ENCODE measurements at regions not wholly inside any gene's neighbourhood (a gene's known extent, or its start where the extent isn't known, plus 50 kb on each side); places are given as distances from the start of the nearest gene placed in this dataset.

- TF ChIP-seq CTCF (IDR thresholded peaks at IDR 0.05; ENCODE audit: low read depth, low read length, missing control alignments): no peak
- H3K4me3 ChIP-seq (ENCODE audit: low read depth, low read length): no peak overlapping the region
- DNase-seq (ENCODE audit: low read depth): no peak
- in situ Hi-C loops (cut with HindIII; ENCODE audit: low sequenced_read_pairs): no loop called here
Observed at GRCh38 chr18:60445341-60445740, 72.8 kb upstream of the MC4R start.

- in situ Hi-C loops (cut with HindIII; ENCODE audit: low sequenced_read_pairs): no loop called here
- TF ChIP-seq CTCF (IDR thresholded peaks at IDR 0.05; ENCODE audit: low read depth, low read length, missing control alignments): no peak
- no peak for DNase-seq (ENCODE audit: low read depth)
- no peak overlapping the region for H3K4me3 ChIP-seq (ENCODE audit: low read depth, low read length)
Observed at GRCh38 chr18:60446821-60447220, 74.2 kb upstream of the MC4R start.

GRCh38 chr18:60448487-60449267 is 76.1 kb upstream of the MC4R start:
- in situ Hi-C loops (cut with HindIII; ENCODE audit: low sequenced_read_pairs): no loop called here
- no peak overlapping the region for H3K4me3 ChIP-seq (ENCODE audit: low read depth, low read length)
- no peak for TF ChIP-seq CTCF (IDR thresholded peaks at IDR 0.05; ENCODE audit: low read depth, low read length, missing control alignments)
- DNase-seq (ENCODE audit: low read depth): no peak

GRCh38 chr18:60452421-60452820 is 79.8 kb upstream of the MC4R start:
- DNase-seq (ENCODE audit: low read depth): peak; percentile 45
- TF ChIP-seq CTCF (IDR thresholded peaks at IDR 0.05; ENCODE audit: low read depth, low read length, missing control alignments): no peak

GRCh38 chr18:60466677-60467076 is 94.1 kb upstream of the MC4R start:
- DNase-seq (ENCODE audit: low read depth): no peak
- TF ChIP-seq CTCF (IDR thresholded peaks at IDR 0.05; ENCODE audit: low read depth, low read length, missing control alignments): no peak
- no peak overlapping the region for H3K4me3 ChIP-seq (ENCODE audit: low read depth, low read length)
- in situ Hi-C loops (cut with HindIII; ENCODE audit: low sequenced_read_pairs): no loop called here

More at GRCh38 chr18:60452421-60452820, 79.8 kb upstream of the MC4R start:
- in situ Hi-C loops (cut with HindIII; ENCODE audit: low sequenced_read_pairs): no loop called here
- H3K4me3 ChIP-seq (ENCODE audit: low read depth, low read length): no peak overlapping the region

- in situ Hi-C loops (cut with HindIII; ENCODE audit: low sequenced_read_pairs): no loop called here
- H3K4me3 ChIP-seq (ENCODE audit: low read depth, low read length): no peak overlapping the region
- TF ChIP-seq CTCF (IDR thresholded peaks at IDR 0.05; ENCODE audit: low read depth, low read length, missing control alignments): no peak
- DNase-seq (ENCODE audit: low read depth): no peak
Observed at GRCh38 chr18:60469387-60470100, 97.0 kb upstream of the MC4R start.

Data from astrocyte of the cerebellum (primary cell).